Body of pancreas (tissue), 4 donors: ENCODE measurements at regions not wholly inside any gene's neighbourhood (a gene's known extent, or its start where the extent isn't known, plus 50 kb on each side); places are given as distances from the start of the nearest gene placed in this dataset.

ENCODE experiments used
- POLR2A ChIP-seq, 3 donors: fragments of 450-650 bp; IDR thresholded peaks; one replicate each; pipeline ENCODE4 v1.6.1; 2016; ENCODE audit warnings: antibody characterized with exemption in 3 of 3, mild to moderate bottlenecking in 2 of 3
- TF ChIP-seq, protein P1 (sequence below), 7 experiments: fragments of 450-650 bp in 4 of 7; fragments of 200-600 bp in 3 of 7; sonication (generic) in 3 of 7; IDR thresholded peaks; one replicate each; pipeline ENCODE4 v1.5.1; 2016 to 2019; ENCODE audit warnings: antibody characterized with exemption in 7 of 7

- TF ChIP-seq, protein P1, sequence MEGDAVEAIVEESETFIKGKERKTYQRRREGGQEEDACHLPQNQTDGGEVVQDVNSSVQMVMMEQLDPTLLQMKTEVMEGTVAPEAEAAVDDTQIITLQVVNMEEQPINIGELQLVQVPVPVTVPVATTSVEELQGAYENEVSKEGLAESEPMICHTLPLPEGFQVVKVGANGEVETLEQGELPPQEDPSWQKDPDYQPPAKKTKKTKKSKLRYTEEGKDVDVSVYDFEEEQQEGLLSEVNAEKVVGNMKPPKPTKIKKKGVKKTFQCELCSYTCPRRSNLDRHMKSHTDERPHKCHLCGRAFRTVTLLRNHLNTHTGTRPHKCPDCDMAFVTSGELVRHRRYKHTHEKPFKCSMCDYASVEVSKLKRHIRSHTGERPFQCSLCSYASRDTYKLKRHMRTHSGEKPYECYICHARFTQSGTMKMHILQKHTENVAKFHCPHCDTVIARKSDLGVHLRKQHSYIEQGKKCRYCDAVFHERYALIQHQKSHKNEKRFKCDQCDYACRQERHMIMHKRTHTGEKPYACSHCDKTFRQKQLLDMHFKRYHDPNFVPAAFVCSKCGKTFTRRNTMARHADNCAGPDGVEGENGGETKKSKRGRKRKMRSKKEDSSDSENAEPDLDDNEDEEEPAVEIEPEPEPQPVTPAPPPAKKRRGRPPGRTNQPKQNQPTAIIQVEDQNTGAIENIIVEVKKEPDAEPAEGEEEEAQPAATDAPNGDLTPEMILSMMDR (IDR thresholded peaks at IDR 0.05): no peak
- TF ChIP-seq POLR2A (IDR thresholded peaks at IDR 0.05): no peak
Observed at GRCh38 chr10:111481866-111482265, 405.0 kb downstream of the ADRA2A start.
